PC-9 (cell line): ENCODE measurements at regions not wholly inside any gene's neighbourhood (a gene's known extent, or its start where the extent isn't known, plus 50 kb on each side); places are given as distances from the start of the nearest gene placed in this dataset.

Source experiments
- BruUV-seq: library from RNA; stranded (reverse); fragments of 400-500 nt; replicated peaks from 2 replicates; lab custom pipeline; 2021; lab: Mats Ljungman, UMichigan
- CTCF ChIA-PET: fragments of 300-600 bp; sonication (Branson Sonifier 250); formaldehyde crosslinking; loops from one replicate; lab custom pipeline; 2022; ENCODE audit warnings: antibody characterized with exemption; lab: Charles Lee
- POLR2A ChIA-PET: fragments of 300-600 bp; sonication (Branson Sonifier 250); formaldehyde crosslinking; loops from one replicate; lab custom pipeline; 2022; ENCODE audit warnings: antibody characterized with exemption; ENCODE audit not compliant: unreplicated experiment; lab: Charles Lee
- DNase-seq, 2 experiments: peaks; one replicate each; pipeline versions ENCODE4 v3.0.0 to v3.0.0-alpha.2; 2015 to 2022; ENCODE audit warnings: mixed read lengths in 1 of 2
- H2AFZ ChIP-seq: fragments of 200-600 bp; sonication (generic); 2 replicates; pipeline ENCODE4 v1.8.1; 2017; ENCODE audit warnings: antibody characterized with exemption
- H3F3A ChIP-seq: fragments of 200-600 bp; sonication (generic); 2 replicates; pipeline ENCODE4 v1.8.1; 2017; ENCODE audit warnings: antibody characterized with exemption, mild to moderate bottlenecking, low read depth; ENCODE audit not compliant: insufficient read depth
- H3K27ac ChIP-seq: fragments of 200-600 bp; sonication (generic); 2 replicates; pipeline ENCODE4 v1.6.1; 2016; ENCODE audit warnings: mixed run types
- H3K27me3 ChIP-seq: fragments of 200-600 bp; sonication (generic); 2 replicates; pipeline ENCODE4 v1.6.1; 2016; ENCODE audit warnings: low read depth, mixed run types; ENCODE audit not compliant: insufficient read depth
- H3K36me3 ChIP-seq: fragments of 200-600 bp; sonication (generic); 2 replicates; pipeline ENCODE4 v1.6.1; 2016; ENCODE audit warnings: low read depth, mixed run types
- H3K4me1 ChIP-seq: fragments of 200-600 bp; sonication (generic); replicated peaks from 2 replicates; pipeline ENCODE4 v1.6.1; 2016; ENCODE audit warnings: mixed run types; ENCODE audit not compliant: insufficient read depth
- H3K4me2 ChIP-seq: fragments of 200-600 bp; sonication (generic); 2 replicates; pipeline ENCODE4 v1.6.1; 2017; ENCODE audit warnings: mixed run types
- H3K4me3 ChIP-seq: fragments of 200-600 bp; sonication (generic); 2 replicates; pipeline ENCODE4 v1.6.1; 2016; ENCODE audit warnings: mixed run types
- H3K79me2 ChIP-seq: fragments of 200-600 bp; sonication (generic); 2 replicates; pipeline ENCODE4 v1.6.1; 2017; ENCODE audit warnings: low read depth, mixed run types
- H3K9me2 ChIP-seq: fragments of 200-600 bp; sonication (generic); 2 replicates; pipeline ENCODE4 v1.8.1; 2017; ENCODE audit warnings: mild to moderate bottlenecking; ENCODE audit not compliant: insufficient read depth
- H3K9me3 ChIP-seq: fragments of 200-600 bp; sonication (generic); 2 replicates; pipeline ENCODE4 v1.8.1; 2016; ENCODE audit warnings: low read depth; ENCODE audit not compliant: insufficient read depth
- H4K20me1 ChIP-seq: fragments of 200-600 bp; sonication (generic); 2 replicates; pipeline ENCODE4 v1.8.1; 2017; ENCODE audit not compliant: insufficient read depth
- CTCF ChIP-seq: fragments of 200-600 bp; sonication (generic); conservative IDR thresholded peaks from 2 replicates; pipeline ENCODE4 v1.6.1; 2017; ENCODE audit warnings: mixed run types, antibody characterized with exemption, mild to moderate bottlenecking, moderate library complexity
- EZH2 ChIP-seq: fragments of 200-600 bp; sonication (generic); IDR thresholded peaks from 2 replicates; pipeline ENCODE4 v1.8.0; 2017; ENCODE audit warnings: antibody characterized with exemption, low read depth
- intact Hi-C: fragments of 100-400 bp; cut with micrococcal nuclease; formaldehyde crosslinking; loops from one replicate; pipeline ENCODE4 v1.10.0; 2022; ENCODE audit not compliant: unreplicated experiment

GRCh38 chr7:16356301-16356958 lies 64.9 kb downstream of the CRPPA start:
- Histone ChIP-seq H3K4me3 (no peak overlapping the region), H3K27me3 (no peaks in the 10 kb centered on the region), H3K27ac (no peak overlapping the region), H3K79me2 (no peaks in the 10 kb centered on the region), H3K9me2 (no peaks in the 10 kb centered on the region; the same call in 1 of the 2 replicates), H3K36me3 (peaks cover 4% of the 10 kb centered on the region; the same call in 1 of the 2 replicates), H4K20me1 (no peaks in the 10 kb centered on the region), H2AFZ (no peak overlapping the region), H3K9me3 (peaks cover 4% of the 10 kb centered on the region; the same call in 1 of the 2 replicates), H3K4me1 (no peaks in the 10 kb centered on the region), H3F3A (no peaks in the 10 kb centered on the region), H3K4me2 (no peak overlapping the region)
- CTCF ChIA-PET = no interaction called here
- POLR2A ChIA-PET = no interaction called here
- no peak for DNase-seq
- intact Hi-C loops = no loop called here
- TF ChIP-seq EZH2 (no peak), CTCF (no peak)
- BruUV-seq = no TSS peak

GRCh38 chr7:16354573-16354972 lies 66.8 kb downstream of the CRPPA start:
- Histone ChIP-seq H3K4me2 (no peak overlapping the region), H3K36me3 (peaks cover 4% of the 10 kb centered on the region; the same call in 1 of the 2 replicates), H3K4me3 (no peak overlapping the region), H3F3A (no peaks in the 10 kb centered on the region), H2AFZ (no peak overlapping the region), H3K27me3 (no peaks in the 10 kb centered on the region), H3K9me3 (peaks cover 14% of the 10 kb centered on the region), H4K20me1 (no peaks in the 10 kb centered on the region), H3K79me2 (no peaks in the 10 kb centered on the region), H3K4me1 (no peaks in the 10 kb centered on the region), H3K9me2 (no peaks in the 10 kb centered on the region; the same call in 1 of the 2 replicates), H3K27ac (no peak overlapping the region)
- intact Hi-C loops = no loop called here
- CTCF ChIA-PET = no interaction called here
- TF ChIP-seq EZH2 (no peak), CTCF (no peak)
- BruUV-seq = no TSS peak
- POLR2A ChIA-PET = no interaction called here
- no peak for DNase-seq

- Histone ChIP-seq H4K20me1 (no peaks in the 10 kb centered on the region), H3K27ac (no peak overlapping the region), H3K36me3 (peaks cover 11% of the 10 kb centered on the region; the same call in 1 of the 2 replicates), H3K27me3 (no peaks in the 10 kb centered on the region), H3K79me2 (no peaks in the 10 kb centered on the region), H3F3A (no peaks in the 10 kb centered on the region), H3K4me3 (no peak overlapping the region), H3K4me1 (peaks cover 5% of the 10 kb centered on the region), H3K9me3 (peaks cover 19% of the 10 kb centered on the region), H2AFZ (no peak overlapping the region), H3K4me2 (no peak overlapping the region), H3K9me2 (no peaks in the 10 kb centered on the region; the same call in 1 of the 2 replicates)
- ChIA-PET CTCF (no interaction called here), POLR2A (no interaction called here)
- no peak for TF ChIP-seq CTCF
- no peak for TF ChIP-seq EZH2
- intact Hi-C loops = no loop called here
- no TSS peak for BruUV-seq
- no peak for DNase-seq
These were observed 68.1 kb downstream of the CRPPA start for GRCh38 chr7:16353226-16353625.
